Adrenal gland (tissue), 5 donors: ENCODE measurements at regions not wholly inside any gene's neighbourhood (a gene's known extent, or its start where the extent isn't known, plus 50 kb on each side); places are given as distances from the start of the nearest gene placed in this dataset.

Experiments used
- CTCF ChIP-seq, 6 experiments: fragments of 450-650 bp in 4 of 6; fragments of 200-600 bp in 2 of 6; sonication (generic) in 1 of 6; IDR thresholded peaks; 1 replicate in 5 of 6; 2 replicates in 1 of 6; pipeline versions ENCODE4 v1.5.1 to v1.8.0; 2016 to 2021; ENCODE audit warnings: antibody characterized with exemption in 6 of 6, mild to moderate bottlenecking in 2 of 6, moderate library complexity in 1 of 6
- POLR2A ChIP-seq, 2 donors: fragments of 450-650 bp; IDR thresholded peaks; one replicate each; pipeline ENCODE4 v1.6.1; 2017; ENCODE audit warnings: antibody characterized with exemption in 2 of 2, mild to moderate bottlenecking in 2 of 2, moderate library complexity in 1 of 2
- donor health status: DM: no; HTN: no; CAD: no.

- TF ChIP-seq CTCF (IDR thresholded peaks at IDR 0.05) = no peak
- no peak for TF ChIP-seq POLR2A (IDR thresholded peaks at IDR 0.05)
These were observed 271.1 kb downstream of the PTPRC start for GRCh38 chr1:198909973-198910372.
